ENCODE measurements at regions not wholly inside any gene's neighbourhood (a gene's known extent, or its start where the extent isn't known, plus 50 kb on each side); places are given as distances from the start of the nearest gene placed in this dataset.

- no peak for TF ChIP-seq CTCF (IDR thresholded peaks at IDR 0.05; ENCODE audit: low read depth, low read length)
- DNase-seq (ENCODE audit: extremely low read depth, low read depth) = no peak
Observed at GRCh38 chr9:30967476-30967875, 1417.0 kb upstream of the ACO1 start.

DNA sequence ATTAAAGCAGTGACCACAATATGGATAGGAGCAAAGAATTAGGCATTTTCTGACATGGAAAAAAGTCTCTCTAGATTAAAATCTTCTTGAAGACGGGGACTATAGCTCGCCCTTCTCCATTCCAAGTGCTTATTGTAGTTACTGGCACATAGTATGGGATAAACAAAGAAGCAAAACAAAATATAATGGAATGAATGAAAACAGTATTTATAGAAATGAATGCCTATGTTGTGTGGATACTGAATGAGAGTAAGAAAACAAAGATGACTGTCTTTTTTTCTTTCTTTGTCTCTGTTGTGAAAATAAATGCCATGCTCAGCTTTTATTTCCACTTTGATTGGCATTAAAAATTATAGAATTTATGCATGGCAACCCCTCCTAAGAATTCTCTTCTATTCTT lies 1414.3 kb upstream of the ACO1 start:
- no peak for TF ChIP-seq CTCF (IDR thresholded peaks at IDR 0.05; ENCODE audit: low read depth, low read length)
- no peak for DNase-seq (ENCODE audit: extremely low read depth, low read depth)

DNA sequence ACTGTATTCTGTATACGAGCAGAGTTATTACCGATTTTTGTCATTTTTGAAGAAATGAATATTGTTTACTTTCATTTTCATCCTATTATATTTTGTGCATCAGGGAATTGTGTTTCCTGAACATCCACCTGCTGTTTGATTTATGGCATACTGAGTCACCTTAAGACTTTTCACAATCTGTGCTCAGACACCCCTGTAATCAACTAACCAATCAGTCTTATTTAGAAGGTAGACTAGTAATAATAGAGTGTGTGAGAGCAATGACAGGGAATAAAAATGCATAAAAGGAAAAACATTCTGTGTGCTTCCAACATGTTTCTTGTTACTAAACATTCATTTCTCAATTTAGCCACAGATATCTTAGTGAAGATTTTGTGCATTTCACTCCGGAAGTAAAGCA lies 1413.6 kb upstream of the ACO1 start:
- no peak for TF ChIP-seq CTCF (IDR thresholded peaks at IDR 0.05; ENCODE audit: low read depth, low read length)
- DNase-seq (ENCODE audit: extremely low read depth, low read depth) = no peak

GRCh38 chr9:30972654-30973053 lies 1411.8 kb upstream of the ACO1 start:
- no peak for DNase-seq (ENCODE audit: extremely low read depth, low read depth)
- TF ChIP-seq CTCF (IDR thresholded peaks at IDR 0.05; ENCODE audit: low read depth, low read length) = no peak

GRCh38 chr9:30977965-30978364 lies 1406.5 kb upstream of the ACO1 start:
- DNase-seq (ENCODE audit: extremely low read depth, low read depth) = no peak
- no peak for TF ChIP-seq CTCF (IDR thresholded peaks at IDR 0.05; ENCODE audit: low read depth, low read length)

DNA sequence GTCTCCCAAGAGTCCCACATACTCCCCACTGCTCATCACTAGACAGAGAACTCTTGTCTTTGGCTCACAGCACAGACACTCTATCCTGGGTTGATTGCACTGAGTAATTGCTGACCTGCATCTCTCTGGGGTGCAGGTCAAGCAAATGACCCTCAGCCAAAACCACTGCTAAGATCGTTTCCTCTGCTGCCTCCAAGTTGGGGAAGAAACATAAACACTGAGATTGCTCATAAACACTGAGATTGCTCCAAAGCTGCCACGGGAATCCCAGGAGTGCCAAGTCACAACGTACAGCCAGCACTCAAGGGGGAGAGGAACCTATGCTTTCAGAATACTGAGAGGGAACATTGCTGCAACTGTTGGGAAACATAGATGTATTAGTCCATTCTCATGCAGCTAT lies 1402.1 kb upstream of the ACO1 start:
- no peak for DNase-seq (ENCODE audit: extremely low read depth, low read depth)
- no peak for TF ChIP-seq CTCF (IDR thresholded peaks at IDR 0.05; ENCODE audit: low read depth, low read length)

- DNase-seq (ENCODE audit: extremely low read depth, low read depth) = no peak
- TF ChIP-seq CTCF (IDR thresholded peaks at IDR 0.05; ENCODE audit: low read depth, low read length) = no peak
Observed at GRCh38 chr9:30995956-30996738, 1388.3 kb upstream of the ACO1 start.

Data from AG09319 (cell line).